Panc1 (cell line): ENCODE measurements at regions not wholly inside any gene's neighbourhood (a gene's known extent, or its start where the extent isn't known, plus 50 kb on each side); places are given as distances from the start of the nearest gene placed in this dataset.

ENCODE experiments used
- ATAC-seq: fragments of 200-7000 bp; cut with Tn5 transposase; 2 replicates; pipeline ENCODE4 v1.9.1; 2020; ENCODE audit warnings: mild to moderate bottlenecking, moderate library complexity
- BruUV-seq: library from RNA; stranded (reverse); fragments of 400-500 nt; replicated peaks from 2 replicates; lab custom pipeline; 2021; lab: Mats Ljungman, UMichigan
- CTCF ChIA-PET: fragments of 300-600 bp; sonication (Branson Sonifier 250); formaldehyde crosslinking; loops from one replicate; lab custom pipeline; 2022; ENCODE audit warnings: antibody characterized with exemption; lab: Charles Lee
- POLR2A ChIA-PET: fragments of 300-600 bp; sonication (Branson Sonifier 250); formaldehyde crosslinking; loops from one replicate; lab custom pipeline; 2022; ENCODE audit warnings: antibody characterized with exemption; lab: Charles Lee
- DNase-seq: peaks from one replicate; pipeline ENCODE4 v3.0.0-alpha.2; 2010; ENCODE audit warnings: low read depth, low spot score
- H3K27ac ChIP-seq: 2 replicates; pipeline ENCODE4 v1.5.1; 2011; ENCODE audit warnings: mild to moderate bottlenecking, low read length, inconsistent platforms
- H3K27me3 ChIP-seq: fragments of 200-500 bp; sonication (Bioruptor generic); 2 replicates; pipeline ENCODE4 v1.6.0; 2014; ENCODE audit warnings: low read length, inconsistent platforms; ENCODE audit not compliant: control insufficient read depth, insufficient read depth
- H3K36me3 ChIP-seq: fragments of 200-500 bp; sonication (Bioruptor generic); 2 replicates; pipeline ENCODE4 v1.5.1; 2014; ENCODE audit warnings: inconsistent platforms, mild to moderate bottlenecking, low read length, moderate library complexity; ENCODE audit not compliant: control insufficient read depth, insufficient read depth
- H3K4me1 ChIP-seq: 2 replicates; pipeline ENCODE4 v1.5.1; 2011; ENCODE audit warnings: inconsistent platforms, mild to moderate bottlenecking, low read length, moderate library complexity; ENCODE audit not compliant: control insufficient read depth, insufficient read depth
- H3K4me3 ChIP-seq, 2 experiments: 2 replicates each; pipeline ENCODE4 v1.5.1; 2011 to 2012; ENCODE audit warnings: low read depth in 2 of 2, low read length in 2 of 2, mild to moderate bottlenecking in 2 of 2, inconsistent platforms in 1 of 2, moderate library complexity in 1 of 2
- H3K9me3 ChIP-seq: fragments of 200-500 bp; sonication (Bioruptor generic); 2 replicates; pipeline ENCODE4 v1.5.1; 2014; ENCODE audit warnings: low read depth, mild to moderate bottlenecking, inconsistent platforms, low read length, moderate library complexity; ENCODE audit not compliant: control insufficient read depth, insufficient read depth
- POLR2AphosphoS5 ChIP-seq: IDR thresholded peaks from 2 replicates; pipeline ENCODE4 v1.6.1; 2012; ENCODE audit warnings: mild to moderate bottlenecking, low read depth, low read length, moderate library complexity
- SIN3A ChIP-seq: IDR thresholded peaks from 2 replicates; pipeline ENCODE4 v1.6.1; 2012; ENCODE audit warnings: low read depth, mild to moderate bottlenecking, low read length, moderate library complexity, borderline replicate concordance; ENCODE audit not compliant: insufficient read depth
- TCF7L2 ChIP-seq: IDR thresholded peaks from 2 replicates; pipeline ENCODE4 v1.6.1; 2011; ENCODE audit warnings: mild to moderate bottlenecking, low read depth, low read length, inconsistent platforms
- in situ Hi-C: cut with HindIII; loops from 2 replicates; pipeline ENCODE4 v1.10.0; 2016; ENCODE audit warnings: low sequenced_read_pairs, low pct_unique_long_range_greater_than_20kb
- intact Hi-C: fragments of 100-400 bp; cut with micrococcal nuclease; formaldehyde crosslinking; loops from one replicate; pipeline ENCODE4 v1.10.0; 2022; ENCODE audit not compliant: unreplicated experiment
- TF ChIP-seq, protein P1 (sequence below): fragments of 450-650 bp; IDR thresholded peaks from 2 replicates; pipeline ENCODE4 v1.5.1; 2017; ENCODE audit warnings: mild to moderate bottlenecking
- TF ChIP-seq, protein P2 (sequence below), 2 experiments: IDR thresholded peaks; 2 replicates each; pipeline ENCODE4 v1.6.1; 2011 to 2012; ENCODE audit warnings: low read depth in 2 of 2, control low read depth in 1 of 2, low read length in 1 of 2, mild to moderate bottlenecking in 1 of 2, moderate library complexity in 1 of 2; ENCODE audit not compliant: insufficient read depth in 1 of 2

DNA sequence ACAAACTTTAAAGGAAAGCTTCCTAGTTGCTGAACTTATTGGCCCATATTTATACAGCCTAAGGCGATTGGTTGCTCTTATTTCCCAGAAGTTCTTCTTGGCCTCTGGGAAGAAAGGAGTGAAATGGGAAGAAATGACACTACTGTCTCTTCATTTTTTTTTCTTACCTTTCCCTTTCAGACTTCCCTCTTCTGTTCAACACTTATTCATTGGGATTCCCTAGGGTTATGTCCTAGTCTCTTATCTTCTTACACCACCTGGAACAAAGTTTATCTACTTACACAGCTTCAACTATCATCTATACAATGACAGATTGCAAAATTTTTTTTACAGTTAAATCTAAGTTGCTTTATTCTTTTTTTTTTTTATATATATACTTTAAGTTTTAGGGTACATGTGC is 68.0 kb downstream of the SNX12 start:
- H3K9me3 ChIP-seq: no peaks in the 10 kb centered on the region
- ChIA-PET CTCF (no interaction called here), POLR2A (no interaction called here)
- no peaks in the 10 kb centered on the region for H3K4me1 ChIP-seq
- in situ Hi-C loops: no loop called here
- DNase-seq: no peak
- TF ChIP-seq POLR2AphosphoS5: no peak
- TF ChIP-seq, protein P1, sequence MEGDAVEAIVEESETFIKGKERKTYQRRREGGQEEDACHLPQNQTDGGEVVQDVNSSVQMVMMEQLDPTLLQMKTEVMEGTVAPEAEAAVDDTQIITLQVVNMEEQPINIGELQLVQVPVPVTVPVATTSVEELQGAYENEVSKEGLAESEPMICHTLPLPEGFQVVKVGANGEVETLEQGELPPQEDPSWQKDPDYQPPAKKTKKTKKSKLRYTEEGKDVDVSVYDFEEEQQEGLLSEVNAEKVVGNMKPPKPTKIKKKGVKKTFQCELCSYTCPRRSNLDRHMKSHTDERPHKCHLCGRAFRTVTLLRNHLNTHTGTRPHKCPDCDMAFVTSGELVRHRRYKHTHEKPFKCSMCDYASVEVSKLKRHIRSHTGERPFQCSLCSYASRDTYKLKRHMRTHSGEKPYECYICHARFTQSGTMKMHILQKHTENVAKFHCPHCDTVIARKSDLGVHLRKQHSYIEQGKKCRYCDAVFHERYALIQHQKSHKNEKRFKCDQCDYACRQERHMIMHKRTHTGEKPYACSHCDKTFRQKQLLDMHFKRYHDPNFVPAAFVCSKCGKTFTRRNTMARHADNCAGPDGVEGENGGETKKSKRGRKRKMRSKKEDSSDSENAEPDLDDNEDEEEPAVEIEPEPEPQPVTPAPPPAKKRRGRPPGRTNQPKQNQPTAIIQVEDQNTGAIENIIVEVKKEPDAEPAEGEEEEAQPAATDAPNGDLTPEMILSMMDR: no peak
- TF ChIP-seq TCF7L2: no peak
- no peak for TF ChIP-seq SIN3A
- TF ChIP-seq, protein P2, sequence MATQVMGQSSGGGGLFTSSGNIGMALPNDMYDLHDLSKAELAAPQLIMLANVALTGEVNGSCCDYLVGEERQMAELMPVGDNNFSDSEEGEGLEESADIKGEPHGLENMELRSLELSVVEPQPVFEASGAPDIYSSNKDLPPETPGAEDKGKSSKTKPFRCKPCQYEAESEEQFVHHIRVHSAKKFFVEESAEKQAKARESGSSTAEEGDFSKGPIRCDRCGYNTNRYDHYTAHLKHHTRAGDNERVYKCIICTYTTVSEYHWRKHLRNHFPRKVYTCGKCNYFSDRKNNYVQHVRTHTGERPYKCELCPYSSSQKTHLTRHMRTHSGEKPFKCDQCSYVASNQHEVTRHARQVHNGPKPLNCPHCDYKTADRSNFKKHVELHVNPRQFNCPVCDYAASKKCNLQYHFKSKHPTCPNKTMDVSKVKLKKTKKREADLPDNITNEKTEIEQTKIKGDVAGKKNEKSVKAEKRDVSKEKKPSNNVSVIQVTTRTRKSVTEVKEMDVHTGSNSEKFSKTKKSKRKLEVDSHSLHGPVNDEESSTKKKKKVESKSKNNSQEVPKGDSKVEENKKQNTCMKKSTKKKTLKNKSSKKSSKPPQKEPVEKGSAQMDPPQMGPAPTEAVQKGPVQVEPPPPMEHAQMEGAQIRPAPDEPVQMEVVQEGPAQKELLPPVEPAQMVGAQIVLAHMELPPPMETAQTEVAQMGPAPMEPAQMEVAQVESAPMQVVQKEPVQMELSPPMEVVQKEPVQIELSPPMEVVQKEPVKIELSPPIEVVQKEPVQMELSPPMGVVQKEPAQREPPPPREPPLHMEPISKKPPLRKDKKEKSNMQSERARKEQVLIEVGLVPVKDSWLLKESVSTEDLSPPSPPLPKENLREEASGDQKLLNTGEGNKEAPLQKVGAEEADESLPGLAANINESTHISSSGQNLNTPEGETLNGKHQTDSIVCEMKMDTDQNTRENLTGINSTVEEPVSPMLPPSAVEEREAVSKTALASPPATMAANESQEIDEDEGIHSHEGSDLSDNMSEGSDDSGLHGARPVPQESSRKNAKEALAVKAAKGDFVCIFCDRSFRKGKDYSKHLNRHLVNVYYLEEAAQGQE (IDR thresholded peaks at IDR 0.05; ENCODE audit: insufficient read depth in 1 of 2, low read depth in 2 of 2, low read length in 1 of 2): no peak
- H3K4me3 ChIP-seq: no peak overlapping the region
- H3K27ac ChIP-seq: no peak overlapping the region
- H3K36me3 ChIP-seq: no peaks in the 10 kb centered on the region
- intact Hi-C loops: no loop called here
- peaks cover 6% of the 10 kb centered on the region; the same call in 1 of the 2 replicates for H3K27me3 ChIP-seq
- no TSS peak for BruUV-seq
- ATAC-seq: no peak

DNA sequence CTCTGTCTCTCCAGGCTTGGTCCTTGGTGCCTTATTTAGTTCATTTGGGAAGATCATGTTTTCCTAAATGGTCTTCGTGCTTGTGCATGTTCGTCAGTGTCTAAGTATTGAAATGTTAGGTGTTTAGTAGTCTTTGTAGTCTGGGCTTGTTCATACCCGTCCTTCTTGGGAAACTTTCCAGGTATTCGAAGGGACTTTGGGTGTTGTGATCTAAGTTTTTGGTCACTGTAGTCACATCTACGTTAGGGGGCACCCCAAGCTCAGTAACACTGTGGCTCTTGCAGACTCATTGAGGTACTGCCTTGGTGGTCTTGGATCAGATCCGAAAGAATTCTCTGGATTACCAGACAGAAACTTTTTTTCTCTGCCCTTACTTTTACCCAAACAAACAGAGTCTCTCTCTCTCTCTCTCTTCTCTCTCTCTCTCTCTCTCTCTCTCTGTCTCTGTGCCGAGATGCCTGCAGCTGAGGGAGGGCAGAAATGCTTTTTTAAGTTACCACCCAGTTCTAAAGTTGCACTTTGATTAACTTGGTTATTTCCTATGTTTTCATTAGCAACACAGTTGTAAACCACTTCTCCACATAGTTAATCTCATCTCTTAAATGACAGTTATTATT is 67.6 kb upstream of the SLC7A3 start:
- H3K27me3 ChIP-seq: peaks cover 6% of the 10 kb centered on the region; the same call in 1 of the 2 replicates
- TF ChIP-seq, protein P1: peak; percentile 56
- TF ChIP-seq, protein P2 (IDR thresholded peaks at IDR 0.05; ENCODE audit: insufficient read depth in 1 of 2, low read depth in 2 of 2, low read length in 1 of 2): no peak
- TF ChIP-seq POLR2AphosphoS5 (no peak), TCF7L2 (no peak)
- no peaks in the 10 kb centered on the region for H3K9me3 ChIP-seq
- in situ Hi-C loops: no loop called here
- no peaks in the 10 kb centered on the region for H3K36me3 ChIP-seq
- POLR2A ChIA-PET: no interaction called here
- no peaks in the 10 kb centered on the region for H3K4me1 ChIP-seq
- DNase-seq: no peak
- H3K4me3 ChIP-seq: no peak overlapping the region
- BruUV-seq: no TSS peak
- ATAC-seq: peak; percentile 58; the same call in 1 of the 2 replicates
- intact Hi-C loops: loop anchor here (1.0 kb wide), 1 partner anchor 181 kb away; no protein-coding TSS in a partner anchor
- H3K27ac ChIP-seq: no peak overlapping the region
- CTCF ChIA-PET: no interaction called here
